NAMALWA (cell line): ENCODE measurements at regions not wholly inside any gene's neighbourhood (a gene's known extent, or its start where the extent isn't known, plus 50 kb on each side); places are given as distances from the start of the nearest gene placed in this dataset.
A peak's percentile ranks its signal among the peaks of the same experiment; 100 is the strongest.
"Not testable (repeated sequence)": the region's sequence is repeated elsewhere in the genome, so short reads cannot be mapped to it uniquely, and the experiment has no call there.

Experiments used
- DNase-seq: peaks from one replicate; pipeline ENCODE4 v3.0.0-alpha.2; 2015; ENCODE audit warnings: low spot score

GRCh38 chr11:54927704-54928103 is 221.1 kb downstream of the OR4A5 start:
- DNase-seq: no peak

DNA sequence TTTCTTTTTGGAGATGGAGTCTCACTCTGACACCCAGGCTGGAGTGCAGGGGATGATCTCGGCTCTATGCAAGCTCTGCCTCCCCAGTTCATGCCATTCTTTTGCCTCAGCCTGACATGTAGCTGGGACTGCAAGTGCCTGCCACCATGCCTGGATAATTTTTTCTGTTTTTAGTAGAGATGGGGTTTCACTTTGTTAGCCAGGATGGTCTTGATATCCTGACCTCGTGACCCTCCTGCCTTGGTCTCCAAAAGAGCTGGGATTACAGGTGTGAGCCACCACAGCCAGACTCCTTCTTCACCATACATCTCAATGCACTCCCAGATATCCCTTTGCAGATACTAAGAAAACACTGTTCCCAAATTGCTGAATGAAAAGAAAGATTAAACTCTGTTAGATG is 224.3 kb downstream of the OR4A5 start:
- no peak for DNase-seq

- no peak for DNase-seq
These were observed 237.6 kb downstream of the OR4A5 start for GRCh38 chr11:54944211-54944610.

GRCh38 chr11:54946424-54946823 is 239.8 kb downstream of the OR4A5 start:
- no peak for DNase-seq

DNA sequence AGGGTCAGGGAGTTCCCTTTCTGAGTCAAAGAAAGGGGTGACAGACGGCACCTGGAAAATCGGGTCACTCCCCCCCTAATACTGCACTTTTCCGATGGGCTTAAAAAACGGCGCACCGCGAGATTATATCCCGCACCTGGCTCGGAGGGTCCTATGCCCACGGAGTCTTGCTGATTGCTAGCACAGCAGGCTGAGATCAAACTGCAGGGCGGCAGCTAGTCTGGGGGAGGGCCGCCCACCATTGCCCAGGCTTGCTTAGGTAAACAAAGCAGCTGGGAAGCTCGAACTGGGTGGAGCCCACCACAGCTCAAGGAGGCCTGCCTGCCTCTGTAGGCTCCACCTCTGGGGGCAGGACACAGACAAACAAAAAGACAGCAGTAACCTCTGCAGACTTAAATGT is 240.5 kb downstream of the OR4A5 start:
- DNase-seq: not testable (repeated sequence)

- no peak for DNase-seq
These were observed 272.7 kb downstream of the OR4A5 start for GRCh38 chr11:54979375-54979774.

- no peak for DNase-seq
These were observed 276.2 kb upstream of the TRIM48 start for GRCh38 chr11:54985731-54986130.

DNA sequence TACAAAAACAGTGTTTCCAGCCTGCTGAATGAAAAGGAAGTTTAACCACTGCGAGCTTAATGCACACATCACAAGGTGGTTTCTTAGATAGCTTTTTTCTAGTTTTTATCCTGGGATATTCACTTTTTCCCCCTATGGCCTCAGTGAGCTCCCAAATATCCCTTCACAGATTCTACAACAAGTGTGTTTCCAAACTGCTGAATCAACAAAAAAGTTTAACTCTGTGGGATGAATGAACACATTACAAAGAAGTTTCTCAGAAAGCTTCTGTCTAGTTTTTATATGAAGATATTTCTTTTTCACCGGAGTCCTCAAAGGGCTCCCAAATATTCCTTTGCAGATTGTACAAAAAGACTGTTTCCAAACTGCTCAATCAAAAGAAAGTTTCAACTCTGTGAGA is 233.1 kb upstream of the TRIM48 start:
- not testable (repeated sequence) for DNase-seq

DNA sequence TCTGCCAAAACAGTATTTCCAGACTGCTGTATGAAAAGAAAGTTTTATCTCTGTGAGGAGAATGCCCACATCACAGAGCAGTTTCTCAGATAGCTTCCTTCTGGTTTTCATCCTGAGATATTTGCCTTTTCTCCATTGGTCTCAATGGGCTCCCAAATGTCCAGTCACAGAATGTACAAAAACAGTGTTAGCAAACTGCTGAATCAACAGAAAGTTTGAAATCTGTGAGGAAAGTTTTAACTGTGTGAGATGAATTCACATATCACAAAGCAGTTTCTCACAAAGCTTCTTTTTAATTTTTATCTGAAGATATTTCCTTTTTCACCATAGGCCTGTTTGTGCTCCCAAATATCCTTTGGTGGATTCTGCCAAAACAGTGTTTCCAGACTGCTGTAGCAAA is 207.2 kb upstream of the TRIM48 start:
- DNase-seq: no peak

GRCh38 chr11:55084588-55084987 is 177.4 kb upstream of the TRIM48 start:
- DNase-seq: not testable (repeated sequence)

- DNase-seq: peak; percentile 5
These were observed 155.6 kb upstream of the TRIM48 start for GRCh38 chr11:55106391-55106790.
